ENCODE measurements at regions not wholly inside any gene's neighbourhood (a gene's known extent, or its start where the extent isn't known, plus 50 kb on each side); places are given as distances from the start of the nearest gene placed in this dataset.

- no peak for TF ChIP-seq ZBTB12 (CRISPR knock-in tag; IDR thresholded peaks at IDR 0.05)
- no peak for TF ChIP-seq NFXL1 (CRISPR knock-in tag; IDR thresholded peaks at IDR 0.05)
- peak; percentile 81 for TF ChIP-seq TEAD4 (IDR thresholded peaks at IDR 0.05; ENCODE audit: low read length)
- no peak for TF ChIP-seq TEAD4 (CRISPR knock-in tag; IDR thresholded peaks at IDR 0.05; ENCODE audit: borderline replicate concordance)
- TF ChIP-seq ATF6 (CRISPR knock-in tag; IDR thresholded peaks at IDR 0.05) = no peak
- peak; percentile 34; the same call in 1 of the 2 replicates for TF ChIP-seq ELF1 (tag; IDR thresholded peaks at IDR 0.05)
- TF ChIP-seq ILK (tag; IDR thresholded peaks at IDR 0.05; ENCODE audit: borderline replicate concordance, low read depth) = no peak
- TF ChIP-seq DNMT1 (IDR thresholded peaks at IDR 0.05) = no peak
- peak; percentile 71 for TF ChIP-seq NFE2 (IDR thresholded peaks at IDR 0.05; ENCODE audit: low read depth)
- no peak for TF ChIP-seq CXXC5 (CRISPR knock-in tag; IDR thresholded peaks at IDR 0.05)
- TF ChIP-seq HES1 (IDR thresholded peaks at IDR 0.05; ENCODE audit: low read depth) = peak; percentile 58
- peak; percentile 38; the same call in 1 of the 2 replicates for TF ChIP-seq ESRRA (IDR thresholded peaks at IDR 0.05; ENCODE audit: borderline replicate concordance, low read depth)
- no peak for TF ChIP-seq TFAP4 (CRISPR knock-in tag; IDR thresholded peaks at IDR 0.05; ENCODE audit: borderline replicate concordance)
- no peak for TF ChIP-seq NELFE (IDR thresholded peaks at IDR 0.05; ENCODE audit: insufficient read depth, insufficient read length)
- no peak for TF ChIP-seq ZNF75A (CRISPR knock-in tag; IDR thresholded peaks at IDR 0.05)
- no peak for TF ChIP-seq ZNF253 (CRISPR knock-in tag; conservative IDR thresholded peaks at IDR 0.05)
- TF ChIP-seq ZFPM2 (CRISPR knock-in tag; IDR thresholded peaks at IDR 0.05) = no peak
- no peak for TF ChIP-seq FOXA1 (IDR thresholded peaks at IDR 0.05; ENCODE audit: borderline replicate concordance)
- TF ChIP-seq HBP1 (CRISPR knock-in tag; IDR thresholded peaks at IDR 0.05) = no peak
These were observed 72.1 kb upstream of the CD44 start (continued) for GRCh38 chr11:35066783-35067423.
